ENCODE measurements at regions not wholly inside any gene's neighbourhood (a gene's known extent, or its start where the extent isn't known, plus 50 kb on each side); places are given as distances from the start of the nearest gene placed in this dataset.

DNA sequence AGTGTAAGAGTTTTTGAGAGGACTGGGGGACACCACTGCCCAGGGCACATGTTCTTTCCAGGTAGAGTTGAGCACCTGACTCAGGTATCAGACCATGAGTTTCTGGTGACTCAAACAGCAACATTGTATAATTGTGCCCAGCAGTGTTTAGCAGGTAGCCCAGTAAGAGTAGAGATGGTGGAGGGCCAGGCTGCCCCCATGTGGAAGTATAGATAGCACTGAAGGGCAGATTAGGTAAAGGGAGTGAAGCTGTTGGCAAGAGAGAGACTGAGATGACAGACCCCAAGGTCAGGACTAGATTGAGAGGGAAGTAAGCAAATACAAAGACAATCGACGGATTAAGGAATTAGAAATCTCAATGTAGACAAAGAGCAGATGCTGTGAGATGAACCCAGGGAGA lies 74.6 kb downstream of the TRIM42 start:
- DNase-seq (no peak), ATAC-seq (ENCODE audit: low read depth) (no peak)
- no peak overlapping the region for H3K4me3 Mint-ChIP-seq
- POLR2A ChIA-PET, result no interaction called here
- H3K27me3 Mint-ChIP-seq, result peaks cover 6% of the 10 kb centered on the region
- H3K27ac Mint-ChIP-seq, result no peak overlapping the region
- H3K36me3 Mint-ChIP-seq, result no peaks in the 10 kb centered on the region
- no peaks in the 10 kb centered on the region for H3K9me3 Mint-ChIP-seq
- H3K4me1 Mint-ChIP-seq, result peaks cover 9% of the 10 kb centered on the region

GRCh38 chr3:140753865-140754754 lies 76.2 kb downstream of the TRIM42 start:
- Mint-ChIP-seq H3K27ac (no peak overlapping the region), H3K27me3 (peaks cover 6% of the 10 kb centered on the region), H3K4me3 (no peak overlapping the region), H3K4me1 (peaks cover 11% of the 10 kb centered on the region), H3K36me3 (no peaks in the 10 kb centered on the region), H3K9me3 (no peaks in the 10 kb centered on the region)
- ATAC-seq (ENCODE audit: low read depth) (no peak), DNase-seq (no peak)
- POLR2A ChIA-PET, result no interaction called here

DNA sequence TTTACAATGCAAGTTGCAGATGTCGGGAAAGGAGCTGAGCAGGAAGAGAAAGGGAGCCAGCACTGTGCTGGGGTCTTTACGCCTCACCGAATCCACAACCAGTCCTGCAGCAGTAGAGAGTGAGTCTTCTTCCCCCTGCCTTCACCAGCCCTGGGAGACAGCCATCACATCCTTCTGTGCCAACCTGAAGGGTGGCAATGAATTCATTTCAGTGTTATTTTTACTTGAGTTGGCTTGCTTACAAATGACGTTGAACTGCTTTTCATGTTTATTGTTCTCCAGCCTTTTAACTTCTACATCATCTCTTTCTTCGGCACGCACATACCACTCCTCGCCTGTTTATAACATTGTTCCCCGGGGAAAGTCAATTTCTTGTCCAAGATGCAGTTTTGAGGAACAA lies 77.1 kb downstream of the TRIM42 start:
- POLR2A ChIA-PET, result no interaction called here
- no peak for ATAC-seq (ENCODE audit: low read depth)
- Mint-ChIP-seq H3K27me3 (peaks cover 6% of the 10 kb centered on the region), H3K9me3 (no peaks in the 10 kb centered on the region), H3K4me3 (no peak overlapping the region), H3K36me3 (no peaks in the 10 kb centered on the region), H3K27ac (no peak overlapping the region), H3K4me1 (peaks cover 15% of the 10 kb centered on the region)
- no peak for DNase-seq

DNA sequence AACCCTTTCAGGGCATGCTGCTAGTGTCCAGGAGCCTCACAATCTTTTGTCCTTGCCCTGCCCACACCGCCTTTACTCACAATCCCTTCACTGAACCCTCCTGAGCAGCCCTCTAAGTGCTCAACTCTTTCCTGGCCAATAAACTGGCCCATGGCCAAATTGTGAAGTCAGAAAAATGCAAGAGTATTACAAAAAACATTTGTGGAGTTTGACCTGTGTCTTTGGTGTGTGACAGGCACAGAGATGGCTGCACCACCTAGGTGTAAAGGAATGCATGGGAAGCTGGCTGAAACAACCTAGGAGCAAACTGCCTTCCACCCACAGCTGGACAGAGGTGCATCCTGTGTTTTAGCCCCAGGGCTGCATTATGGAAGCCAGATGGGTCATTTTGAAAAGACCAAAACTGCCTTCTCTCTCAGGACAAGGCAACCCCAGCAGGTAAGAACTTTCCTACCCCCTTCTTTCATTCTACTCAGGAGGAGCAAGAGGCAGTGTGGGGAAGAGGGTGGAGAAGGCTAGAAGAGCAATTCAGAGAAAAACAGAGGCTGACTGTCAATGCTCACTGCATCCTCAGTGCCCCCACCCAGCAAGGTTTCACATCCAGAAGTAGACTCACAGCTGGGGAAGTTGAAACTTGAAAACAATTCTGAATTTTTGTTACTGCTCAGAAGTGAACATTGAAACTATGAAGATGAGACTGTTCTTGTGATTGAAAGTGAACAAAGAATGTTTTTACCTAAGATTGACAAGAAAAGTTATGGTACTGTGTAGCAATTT lies 78.6 kb downstream of the TRIM42 start:
- no peak overlapping the region for H3K4me3 Mint-ChIP-seq
- H3K36me3 Mint-ChIP-seq, result no peaks in the 10 kb centered on the region
- H3K4me1 Mint-ChIP-seq, result peaks cover 15% of the 10 kb centered on the region
- DNase-seq (no peak), ATAC-seq (ENCODE audit: low read depth) (peak; percentile 42)
- POLR2A ChIA-PET, result no interaction called here
- H3K9me3 Mint-ChIP-seq, result no peaks in the 10 kb centered on the region
- peak overlapping the region; percentile 2 for H3K27ac Mint-ChIP-seq
- peaks cover 6% of the 10 kb centered on the region for H3K27me3 Mint-ChIP-seq

DNA sequence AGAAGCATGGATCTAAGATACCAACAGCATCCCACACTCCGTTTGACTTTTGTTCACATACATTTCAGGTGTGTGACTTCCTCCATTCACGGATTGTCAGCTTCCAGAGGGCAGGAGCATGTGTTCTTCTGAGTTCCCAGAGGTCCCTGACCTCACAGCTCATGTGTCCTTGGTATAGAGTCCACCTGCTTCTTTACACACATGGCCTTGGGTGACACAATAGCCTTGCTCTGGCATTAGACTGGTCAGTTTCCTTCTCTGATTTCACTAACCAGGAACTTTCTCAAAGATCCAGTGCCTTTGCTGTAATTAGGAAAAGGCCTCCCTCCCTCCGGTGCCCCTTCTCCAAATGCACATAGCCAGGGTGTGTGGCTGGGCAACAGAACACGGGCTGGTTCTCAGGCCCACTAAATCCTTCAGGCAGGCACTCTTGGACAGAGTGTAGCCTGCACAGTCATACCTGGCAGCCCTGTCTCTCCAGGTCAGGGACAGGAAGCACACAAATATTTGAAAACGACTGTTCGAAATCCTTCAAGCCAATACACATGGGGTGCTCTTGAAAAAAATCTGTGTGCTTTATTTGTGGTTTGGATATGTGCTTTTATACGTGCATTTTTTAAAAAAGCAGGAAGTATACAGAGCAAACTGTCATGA lies 81.1 kb downstream of the TRIM42 start:
- H3K4me1 Mint-ChIP-seq, result peaks cover 15% of the 10 kb centered on the region
- no peak overlapping the region for H3K4me3 Mint-ChIP-seq
- H3K27me3 Mint-ChIP-seq, result no peaks in the 10 kb centered on the region
- H3K36me3 Mint-ChIP-seq, result no peaks in the 10 kb centered on the region
- no peaks in the 10 kb centered on the region for H3K9me3 Mint-ChIP-seq
- no peak overlapping the region for H3K27ac Mint-ChIP-seq
- DNase-seq (no peak), ATAC-seq (ENCODE audit: low read depth) (peak; percentile 45)
- POLR2A ChIA-PET, result no interaction called here

DNA sequence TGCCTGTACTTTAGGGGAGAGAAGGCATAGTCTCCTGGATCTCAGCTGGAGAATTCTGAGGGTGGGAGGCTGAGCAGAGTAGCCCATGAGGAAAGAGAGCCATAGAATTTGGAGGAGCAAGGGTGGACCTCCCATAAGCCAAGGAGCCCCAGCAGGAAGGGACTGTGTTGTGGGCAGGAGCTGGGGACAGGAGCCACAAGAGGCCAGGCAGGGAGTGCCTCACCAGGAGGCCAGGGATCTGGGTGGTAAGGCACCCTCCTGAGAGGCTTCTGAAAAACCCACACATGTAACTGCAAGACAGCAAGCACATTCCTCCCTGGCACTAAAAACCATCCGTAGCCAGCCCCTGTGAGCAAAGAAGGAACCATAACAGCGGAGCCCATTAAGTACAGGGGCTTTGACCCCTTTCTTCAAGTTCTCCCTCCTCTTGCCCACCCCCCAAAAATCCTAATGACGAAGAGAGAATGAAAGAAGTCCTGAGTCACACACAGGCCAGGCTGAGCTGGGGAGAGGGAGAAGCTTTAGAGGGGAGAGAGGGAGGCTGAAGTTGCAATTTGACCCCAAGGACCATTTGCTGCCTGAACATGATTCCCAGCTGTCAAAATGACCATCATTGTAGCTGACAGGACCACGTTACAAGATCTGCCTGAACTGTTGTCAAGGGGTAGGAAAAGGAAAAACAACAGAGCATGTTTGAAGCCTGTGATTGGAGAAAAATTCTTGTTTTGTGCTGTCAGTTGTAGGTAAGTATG lies 82.6 kb downstream of the TRIM42 start:
- Mint-ChIP-seq H3K4me1 (peaks cover 10% of the 10 kb centered on the region), H3K4me3 (no peak overlapping the region), H3K27me3 (peaks cover 2% of the 10 kb centered on the region), H3K27ac (no peak overlapping the region), H3K9me3 (no peaks in the 10 kb centered on the region), H3K36me3 (no peaks in the 10 kb centered on the region)
- POLR2A ChIA-PET, result no interaction called here
- DNase-seq (no peak), ATAC-seq (ENCODE audit: low read depth) (no peak)

DNA sequence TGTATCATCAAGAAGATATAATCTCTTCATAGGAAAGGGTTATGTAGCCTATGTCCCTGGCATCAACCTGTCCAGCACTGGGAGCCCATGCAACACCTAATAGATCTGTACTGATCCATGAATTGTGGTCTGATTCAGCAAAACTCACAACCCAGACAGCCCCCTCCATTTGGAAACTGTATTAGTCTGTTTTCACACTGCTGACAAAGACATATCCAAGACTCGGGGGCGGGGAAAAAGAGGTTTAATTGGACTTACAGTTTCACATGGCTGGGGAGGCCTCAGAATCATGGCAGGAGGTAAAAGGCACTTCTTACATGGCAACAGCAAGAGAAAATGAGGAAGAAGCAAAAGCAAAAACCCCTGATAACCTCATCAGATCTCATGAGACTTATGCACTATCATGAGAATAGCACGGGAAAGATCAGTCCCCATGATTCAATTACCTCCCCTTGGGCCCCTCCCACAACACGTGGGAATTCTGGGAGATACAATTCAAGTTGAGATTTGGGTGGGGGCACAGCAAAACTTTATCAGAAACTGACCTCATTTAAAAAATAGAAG lies 83.3 kb downstream of the TRIM42 start:
- Mint-ChIP-seq H3K4me1 (peaks cover 14% of the 10 kb centered on the region), H3K36me3 (no peaks in the 10 kb centered on the region), H3K9me3 (no peaks in the 10 kb centered on the region), H3K27me3 (peaks cover 2% of the 10 kb centered on the region), H3K4me3 (no peak overlapping the region), H3K27ac (no peak overlapping the region)
- POLR2A ChIA-PET, result no interaction called here
- ATAC-seq (ENCODE audit: low read depth), result no peak
- DNase-seq, result no peak

DNA sequence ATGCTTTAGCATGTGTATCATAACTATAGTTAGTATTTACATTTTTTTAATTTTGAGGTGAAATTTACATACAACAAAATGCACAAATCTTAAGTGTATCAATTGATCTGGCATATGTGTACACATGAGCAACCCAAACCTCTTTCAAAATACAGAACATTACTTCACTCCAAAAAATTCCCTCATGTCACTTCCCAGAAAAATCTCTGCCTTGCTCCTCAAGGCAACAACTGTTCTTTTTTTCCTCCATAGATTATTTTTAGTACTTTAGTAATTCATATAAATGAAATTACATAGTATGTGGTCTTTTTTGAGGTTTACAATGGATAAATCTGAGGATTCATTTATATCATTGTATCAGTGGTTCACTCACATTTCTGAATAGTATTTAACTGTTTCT lies 84.9 kb downstream of the TRIM42 start:
- Mint-ChIP-seq H3K4me3 (no peak overlapping the region), H3K27me3 (peaks cover 2% of the 10 kb centered on the region), H3K36me3 (no peaks in the 10 kb centered on the region), H3K4me1 (peaks cover 14% of the 10 kb centered on the region), H3K9me3 (no peaks in the 10 kb centered on the region), H3K27ac (no peak overlapping the region)
- DNase-seq (no peak), ATAC-seq (ENCODE audit: low read depth) (no peak)
- POLR2A ChIA-PET, result no interaction called here

DNA sequence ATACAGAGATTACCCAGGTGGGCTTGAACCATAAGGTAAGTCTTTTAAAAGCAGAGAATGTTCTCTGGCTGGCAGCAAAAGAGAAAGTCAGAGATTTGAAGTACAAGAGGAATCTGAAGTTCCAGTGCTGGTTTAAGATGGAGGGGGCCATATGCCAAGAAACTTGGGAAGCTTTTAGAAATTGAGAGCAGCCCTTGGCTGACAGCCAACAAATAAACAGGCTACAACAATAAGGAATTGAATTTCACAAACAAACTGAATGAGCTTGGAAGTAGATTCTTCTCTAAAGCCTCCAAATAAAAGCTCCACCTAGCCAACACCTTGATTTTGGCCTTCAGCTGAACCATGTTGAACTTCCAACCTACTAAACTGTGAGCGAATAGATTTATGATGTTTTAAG lies 85.7 kb downstream of the TRIM42 start:
- no peaks in the 10 kb centered on the region for H3K36me3 Mint-ChIP-seq
- POLR2A ChIA-PET, result no interaction called here
- H3K27ac Mint-ChIP-seq, result no peak overlapping the region
- no peak overlapping the region for H3K4me3 Mint-ChIP-seq
- no peaks in the 10 kb centered on the region for H3K9me3 Mint-ChIP-seq
- no peak for ATAC-seq (ENCODE audit: low read depth)
- peaks cover 2% of the 10 kb centered on the region for H3K27me3 Mint-ChIP-seq
- DNase-seq, result no peak
- H3K4me1 Mint-ChIP-seq, result peaks cover 14% of the 10 kb centered on the region

DNA sequence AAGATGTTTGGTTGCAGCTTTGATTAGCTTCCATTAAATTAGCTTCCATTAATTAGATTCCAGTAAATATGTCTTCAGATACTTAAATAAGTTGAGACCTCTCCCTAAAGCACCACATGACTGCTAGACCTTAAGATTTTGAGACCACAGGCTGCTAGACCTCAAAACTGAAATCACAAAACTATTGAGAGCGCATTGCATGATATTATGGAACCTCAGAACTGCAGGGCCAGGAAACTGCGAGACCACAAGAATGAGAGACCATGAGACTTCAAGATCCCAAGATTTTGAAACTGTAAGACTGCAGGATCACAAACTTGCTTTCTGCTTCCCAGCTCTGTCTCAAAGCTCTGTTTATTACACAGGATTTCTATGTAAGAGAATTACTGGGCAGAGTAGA lies 87.4 kb downstream of the TRIM42 start:
- Mint-ChIP-seq H3K27ac (no peak overlapping the region), H3K27me3 (peaks cover 2% of the 10 kb centered on the region), H3K36me3 (no peaks in the 10 kb centered on the region), H3K4me3 (no peak overlapping the region), H3K4me1 (peaks cover 8% of the 10 kb centered on the region), H3K9me3 (no peaks in the 10 kb centered on the region)
- DNase-seq (no peak), ATAC-seq (ENCODE audit: low read depth) (no peak)
- POLR2A ChIA-PET, result no interaction called here

- Mint-ChIP-seq H3K36me3 (no peaks in the 10 kb centered on the region), H3K4me3 (no peak overlapping the region), H3K4me1 (peaks cover 8% of the 10 kb centered on the region), H3K27me3 (peaks cover 2% of the 10 kb centered on the region), H3K9me3 (no peaks in the 10 kb centered on the region), H3K27ac (no peak overlapping the region)
- ATAC-seq (ENCODE audit: low read depth), result no peak
- no peak for DNase-seq
- POLR2A ChIA-PET, result no interaction called here
These were observed 88.6 kb downstream of the TRIM42 start for GRCh38 chr3:140766465-140766864.

GRCh38 chr3:140767566-140767965 lies 89.7 kb downstream of the TRIM42 start:
- Mint-ChIP-seq H3K4me3 (no peak overlapping the region), H3K9me3 (no peaks in the 10 kb centered on the region), H3K36me3 (no peaks in the 10 kb centered on the region), H3K4me1 (peaks cover 8% of the 10 kb centered on the region), H3K27me3 (peaks cover 4% of the 10 kb centered on the region), H3K27ac (no peak overlapping the region)
- POLR2A ChIA-PET, result no interaction called here
- DNase-seq (no peak), ATAC-seq (ENCODE audit: low read depth) (no peak)

DNA sequence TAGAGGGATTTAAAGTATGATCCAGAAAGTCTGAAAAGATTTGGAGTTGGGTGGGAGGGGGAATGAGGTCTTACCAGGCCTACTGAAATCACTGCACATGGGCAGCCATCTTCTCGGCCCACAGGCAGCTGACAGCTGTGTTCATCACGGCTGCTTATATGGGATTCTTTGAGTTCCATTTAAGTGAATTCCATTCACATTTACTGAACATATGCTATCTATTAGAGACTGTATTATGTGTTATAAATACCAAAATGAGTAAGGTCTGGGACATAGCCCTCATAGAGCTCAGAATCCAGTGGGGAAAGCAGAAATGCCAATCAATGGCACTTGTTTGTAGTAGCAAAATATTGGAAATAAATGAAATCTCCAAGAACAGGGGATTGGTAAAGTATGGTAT lies 91.1 kb downstream of the TRIM42 start:
- POLR2A ChIA-PET, result no interaction called here
- no peaks in the 10 kb centered on the region for H3K36me3 Mint-ChIP-seq
- H3K4me1 Mint-ChIP-seq, result peaks cover 10% of the 10 kb centered on the region

More for the DNA sequence above, 91.1 kb downstream of the TRIM42 start:
- Mint-ChIP-seq H3K4me3 (no peak overlapping the region), H3K9me3 (no peaks in the 10 kb centered on the region), H3K27me3 (peaks cover 4% of the 10 kb centered on the region), H3K27ac (no peak overlapping the region)
- no peak for ATAC-seq (ENCODE audit: low read depth)
- no peak for DNase-seq
